Transverse colon (tissue), 4 donors: ENCODE measurements at regions not wholly inside any gene's neighbourhood (a gene's known extent, or its start where the extent isn't known, plus 50 kb on each side); places are given as distances from the start of the nearest gene placed in this dataset.

ENCODE experiments used
- CTCF ChIP-seq, 5 experiments: fragments of 200-600 bp in 3 of 5; fragments of 450-650 bp in 2 of 5; sonication (generic) in 3 of 5; IDR thresholded peaks; 1 replicate in 2 of 5; 2 replicates in 3 of 5; pipeline ENCODE4 v1.5.1; 2016 to 2017; ENCODE audit warnings: antibody characterized with exemption in 5 of 5, inconsistent platforms in 3 of 5, mild to moderate bottlenecking in 2 of 5, moderate library complexity in 1 of 5
- EP300 ChIP-seq: sonication (generic); formaldehyde crosslinking; IDR thresholded peaks from one replicate; pipeline ENCODE4 v1.6.1; 2017; ENCODE audit warnings: antibody characterized with exemption, low read depth
- POLR2AphosphoS5 ChIP-seq, 3 donors: sonication (generic); formaldehyde crosslinking; IDR thresholded peaks; one replicate each; pipeline ENCODE4 v1.6.1; 2016; ENCODE audit warnings: antibody characterized with exemption in 3 of 3

GRCh38 chr1:188194916-188195315 is 1366.2 kb downstream of the PLA2G4A start:
- TF ChIP-seq CTCF (IDR thresholded peaks at IDR 0.05) (no peak), POLR2AphosphoS5 (IDR thresholded peaks at IDR 0.05) (no peak), EP300 (no peak)
